ENCODE measurements at regions not wholly inside any gene's neighbourhood (a gene's known extent, or its start where the extent isn't known, plus 50 kb on each side); places are given as distances from the start of the nearest gene placed in this dataset.
A peak's percentile ranks its signal among the peaks of the same experiment; 100 is the strongest.
"Not testable (repeated sequence)": the region's sequence is repeated elsewhere in the genome, so short reads cannot be mapped to it uniquely, and the experiment has no call there.

- no peak for DNase-seq (ENCODE audit: low spot score in 2 of 2)
- no peak overlapping the region for H3K27ac ChIP-seq
- intact Hi-C loops (cut with DNase I; ENCODE audit: low total_unique reads): no loop called here
- H3K27me3 ChIP-seq: no peaks in the 10 kb centered on the region
- H3K36me3 ChIP-seq: no peaks in the 10 kb centered on the region
- TF ChIP-seq POLR2AphosphoS5 (IDR thresholded peaks at IDR 0.05) (no peak), POLR2A (IDR thresholded peaks at IDR 0.05) (no peak)
- no peaks in the 10 kb centered on the region for H3K9me3 ChIP-seq
- H3K4me1 ChIP-seq: no peaks in the 10 kb centered on the region
- peak overlapping the region in 1 of 3 donors; percentile 4 for H3K4me3 ChIP-seq
Observed at GRCh38 chr4:86508436-86508835, 85.7 kb upstream of the PTPN13 start.

- no peak for DNase-seq (ENCODE audit: low spot score in 2 of 2)
- TF ChIP-seq POLR2AphosphoS5 (IDR thresholded peaks at IDR 0.05): no peak
- Histone ChIP-seq H3K36me3 (no peaks in the 10 kb centered on the region), H3K27ac (no peak overlapping the region), H3K9me3 (peaks cover 0 to 5% of the 10 kb centered on the region in 2 donors), H3K4me3 (no peak overlapping the region), H3K4me1 (no peaks in the 10 kb centered on the region), H3K27me3 (no peaks in the 10 kb centered on the region)
- intact Hi-C loops (cut with DNase I; ENCODE audit: low total_unique reads): no loop called here
Observed at GRCh38 chr4:86511590-86511989, 82.5 kb upstream of the PTPN13 start.

DNA sequence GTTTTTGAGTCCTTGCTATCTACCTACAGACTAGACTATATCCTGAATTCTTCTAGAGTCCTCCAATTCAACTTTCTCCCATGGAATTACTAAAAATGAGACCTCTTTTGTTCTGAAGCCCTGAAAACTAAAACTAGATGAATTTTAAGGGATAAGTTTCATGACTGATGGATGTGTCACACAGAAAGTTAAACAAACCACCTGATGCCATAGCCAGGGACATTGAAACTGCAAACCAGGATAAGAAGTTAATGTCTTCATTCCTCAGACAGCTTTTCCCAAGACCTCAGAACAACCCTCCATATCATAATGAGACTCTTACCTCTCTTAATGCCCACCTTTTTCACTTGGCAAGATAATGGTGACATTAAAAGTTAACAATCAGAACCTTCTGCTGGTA, 81.5 kb upstream of the PTPN13 start:
- no peaks in the 10 kb centered on the region for H3K4me1 ChIP-seq
- peaks cover 0 to 8% of the 10 kb centered on the region in 2 donors for H3K9me3 ChIP-seq
- intact Hi-C loops (cut with DNase I; ENCODE audit: low total_unique reads): no loop called here
- no peaks in the 10 kb centered on the region for H3K27me3 ChIP-seq
- DNase-seq (ENCODE audit: low spot score in 2 of 2): no peak
- H3K27ac ChIP-seq: no peak overlapping the region
- no peaks in the 10 kb centered on the region for H3K36me3 ChIP-seq
- TF ChIP-seq POLR2AphosphoS5 (IDR thresholded peaks at IDR 0.05) (no peak), POLR2A (IDR thresholded peaks at IDR 0.05) (no peak)
- TF ChIP-seq, protein P1, sequence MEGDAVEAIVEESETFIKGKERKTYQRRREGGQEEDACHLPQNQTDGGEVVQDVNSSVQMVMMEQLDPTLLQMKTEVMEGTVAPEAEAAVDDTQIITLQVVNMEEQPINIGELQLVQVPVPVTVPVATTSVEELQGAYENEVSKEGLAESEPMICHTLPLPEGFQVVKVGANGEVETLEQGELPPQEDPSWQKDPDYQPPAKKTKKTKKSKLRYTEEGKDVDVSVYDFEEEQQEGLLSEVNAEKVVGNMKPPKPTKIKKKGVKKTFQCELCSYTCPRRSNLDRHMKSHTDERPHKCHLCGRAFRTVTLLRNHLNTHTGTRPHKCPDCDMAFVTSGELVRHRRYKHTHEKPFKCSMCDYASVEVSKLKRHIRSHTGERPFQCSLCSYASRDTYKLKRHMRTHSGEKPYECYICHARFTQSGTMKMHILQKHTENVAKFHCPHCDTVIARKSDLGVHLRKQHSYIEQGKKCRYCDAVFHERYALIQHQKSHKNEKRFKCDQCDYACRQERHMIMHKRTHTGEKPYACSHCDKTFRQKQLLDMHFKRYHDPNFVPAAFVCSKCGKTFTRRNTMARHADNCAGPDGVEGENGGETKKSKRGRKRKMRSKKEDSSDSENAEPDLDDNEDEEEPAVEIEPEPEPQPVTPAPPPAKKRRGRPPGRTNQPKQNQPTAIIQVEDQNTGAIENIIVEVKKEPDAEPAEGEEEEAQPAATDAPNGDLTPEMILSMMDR (IDR thresholded peaks at IDR 0.05): no peak
- no peak overlapping the region for H3K4me3 ChIP-seq

DNA sequence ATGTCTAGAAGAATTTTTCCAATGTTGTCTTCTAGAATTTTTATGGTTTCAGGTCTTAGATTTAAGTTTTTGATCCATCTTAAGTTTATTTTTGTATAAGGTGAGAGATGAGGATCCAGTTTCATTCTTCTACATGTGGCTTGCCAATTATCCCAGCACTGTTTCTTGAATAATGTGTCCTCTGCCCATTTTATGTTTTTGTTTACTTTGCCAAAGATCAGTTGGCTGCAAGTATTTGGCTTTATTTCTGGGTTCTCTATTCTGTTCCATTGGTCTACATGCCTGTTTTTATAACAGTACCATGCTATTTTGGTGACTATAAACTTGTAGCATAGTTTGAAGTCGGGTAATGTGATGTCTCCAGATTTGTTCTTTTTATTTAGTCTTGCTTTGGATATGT, 78.2 kb upstream of the PTPN13 start:
- H3K4me1 ChIP-seq; H3K4me3 ChIP-seq; DNase-seq (ENCODE audit: low spot score in 2 of 2); H3K36me3 ChIP-seq; H3K27me3 ChIP-seq; intact Hi-C loops (cut with DNase I; ENCODE audit: low total_unique reads); H3K27ac ChIP-seq: not testable (repeated sequence)
- H3K9me3 ChIP-seq: peaks cover 0 to 16% of the 10 kb centered on the region in 2 donors

DNA sequence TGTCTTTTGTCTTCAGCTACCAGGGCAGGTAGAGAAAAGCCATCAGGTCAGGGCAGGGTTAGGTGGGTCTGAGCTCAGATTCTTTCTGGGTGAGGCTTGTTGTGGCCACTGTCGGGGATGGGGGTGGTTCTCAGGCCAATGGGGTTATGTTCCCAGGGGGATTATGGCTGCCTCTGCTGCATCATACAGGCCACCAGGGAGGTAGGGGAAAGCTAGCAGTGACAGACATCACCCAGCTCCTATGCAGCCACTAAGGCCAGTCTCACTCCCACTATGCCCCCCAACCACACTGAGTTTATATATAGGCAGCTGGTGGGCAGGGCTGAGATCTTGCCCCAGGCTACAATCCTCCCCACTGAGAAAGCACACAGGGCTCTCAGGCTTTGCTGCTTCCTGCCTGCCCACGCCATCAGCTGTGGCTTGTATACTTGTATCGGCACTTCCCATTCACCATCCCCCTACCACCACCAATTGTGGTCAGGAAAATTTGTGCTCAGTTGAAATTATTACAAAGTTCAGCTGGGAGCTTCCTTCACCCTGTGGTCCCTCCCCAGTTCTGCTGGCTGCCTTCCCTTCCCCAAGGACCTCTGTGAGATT, 72.6 kb upstream of the PTPN13 start:
- DNase-seq (ENCODE audit: low spot score in 2 of 2): no peak
- TF ChIP-seq POLR2A (IDR thresholded peaks at IDR 0.05) (no peak), POLR2AphosphoS5 (IDR thresholded peaks at IDR 0.05) (no peak)
- Histone ChIP-seq H3K36me3 (no peaks in the 10 kb centered on the region), H3K4me3 (no peak overlapping the region), H3K9me3 (peaks cover 0 to 26% of the 10 kb centered on the region in 2 donors), H3K4me1 (no peaks in the 10 kb centered on the region), H3K27me3 (no peaks in the 10 kb centered on the region), H3K27ac (no peak overlapping the region)
- intact Hi-C loops (cut with DNase I; ENCODE audit: low total_unique reads): no loop called here

DNA sequence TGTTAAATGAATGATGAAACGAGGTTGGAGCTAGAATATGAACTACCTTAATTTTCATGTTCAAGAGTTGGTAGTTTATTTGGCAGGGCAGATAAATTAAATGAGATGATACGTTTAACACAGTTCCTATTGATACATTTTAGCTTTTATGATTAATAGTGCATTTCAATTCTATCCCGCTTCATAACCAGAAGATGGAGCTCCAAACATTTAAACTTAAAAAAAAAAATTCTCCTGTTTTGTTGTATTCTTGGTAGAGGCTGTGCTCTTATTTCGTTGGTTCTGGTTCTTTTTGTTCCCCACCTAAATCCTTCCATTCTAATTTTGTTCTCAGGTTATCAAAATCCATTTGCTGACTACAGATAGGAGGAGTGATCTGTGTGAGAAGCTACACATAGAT, 71.8 kb upstream of the PTPN13 start:
- no peaks in the 10 kb centered on the region for H3K4me1 ChIP-seq
- H3K4me3 ChIP-seq: no peak overlapping the region
- TF ChIP-seq POLR2A (IDR thresholded peaks at IDR 0.05) (no peak), POLR2AphosphoS5 (IDR thresholded peaks at IDR 0.05) (no peak)
- TF ChIP-seq, protein P1 (IDR thresholded peaks at IDR 0.05): no peak
- no peaks in the 10 kb centered on the region for H3K36me3 ChIP-seq
- H3K27ac ChIP-seq: no peak overlapping the region
- no peak for DNase-seq (ENCODE audit: low spot score in 2 of 2)
- peaks cover 0 to 21% of the 10 kb centered on the region in 2 donors for H3K9me3 ChIP-seq
- intact Hi-C loops (cut with DNase I; ENCODE audit: low total_unique reads): no loop called here
- H3K27me3 ChIP-seq: no peaks in the 10 kb centered on the region

- no peaks in the 10 kb centered on the region for H3K36me3 ChIP-seq
- H3K27me3 ChIP-seq: no peaks in the 10 kb centered on the region
- intact Hi-C loops (cut with DNase I; ENCODE audit: low total_unique reads): no loop called here
- TF ChIP-seq POLR2A (IDR thresholded peaks at IDR 0.05) (no peak), POLR2AphosphoS5 (IDR thresholded peaks at IDR 0.05) (no peak)
- TF ChIP-seq, protein P1 (IDR thresholded peaks at IDR 0.05): no peak
- H3K27ac ChIP-seq: no peak overlapping the region
- no peaks in the 10 kb centered on the region for H3K4me1 ChIP-seq
- DNase-seq (ENCODE audit: low spot score in 2 of 2): no peak
- peaks cover 0 to 21% of the 10 kb centered on the region in 2 donors for H3K9me3 ChIP-seq
- H3K4me3 ChIP-seq: no peak overlapping the region
Observed at GRCh38 chr4:86523333-86523732, 70.8 kb upstream of the PTPN13 start.

DNA sequence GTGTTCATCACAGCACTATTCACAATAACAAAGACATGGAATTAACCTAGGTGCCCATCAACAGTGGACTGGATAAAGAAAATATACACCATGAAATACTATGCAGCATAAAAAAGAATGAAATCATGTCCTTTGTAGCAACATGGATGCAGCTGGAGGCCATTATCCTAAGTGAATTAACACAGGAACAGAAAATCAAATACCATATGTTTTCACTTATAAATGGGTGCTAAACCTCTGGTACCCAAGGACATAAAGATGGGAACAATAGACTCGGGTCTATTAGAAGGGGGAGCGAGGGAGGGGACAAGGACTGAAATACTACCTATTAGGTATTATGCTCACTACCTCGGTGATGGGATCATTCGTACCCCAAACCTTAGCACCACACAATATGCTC, 66.4 kb upstream of the PTPN13 start:
- DNase-seq (ENCODE audit: low spot score in 2 of 2); intact Hi-C loops (cut with DNase I; ENCODE audit: low total_unique reads); H3K4me3 ChIP-seq; H3K4me1 ChIP-seq; H3K9me3 ChIP-seq; H3K36me3 ChIP-seq; H3K27ac ChIP-seq; H3K27me3 ChIP-seq: not testable (repeated sequence)
